CD4-positive, alpha-beta T cell treated with Interferon alpha-2 for 1 hour (primary cell): ENCODE measurements at regions not wholly inside any gene's neighbourhood (a gene's known extent, or its start where the extent isn't known, plus 50 kb on each side); places are given as distances from the start of the nearest gene placed in this dataset.
"Not testable (repeated sequence)": the region's sequence is repeated elsewhere in the genome, so short reads cannot be mapped to it uniquely, and the experiment has no call there.

Experiments used
- DNase-seq, 2 donors: peaks; one replicate each; pipeline ENCODE4 v3.0.0-alpha.2; 2020 to 2022

DNA sequence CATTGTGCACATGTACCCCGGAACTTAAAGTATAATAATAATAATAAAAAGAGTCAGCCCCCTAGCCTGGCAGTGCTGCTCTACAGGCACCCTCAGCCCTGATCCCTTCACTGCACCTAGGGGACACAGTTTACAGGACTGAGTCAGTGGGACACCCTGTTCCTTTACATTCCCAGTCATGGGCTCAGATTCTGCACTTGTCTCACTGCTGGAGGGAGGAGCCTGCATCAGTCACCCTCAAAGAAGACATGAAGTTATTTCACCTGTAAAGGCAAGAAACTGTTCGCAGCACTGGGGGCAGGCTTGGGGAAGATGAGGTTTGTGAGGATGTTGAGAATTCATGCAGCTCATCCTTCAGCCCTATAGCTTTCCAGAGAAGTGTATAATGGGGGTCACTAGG is 50.7 kb upstream of the VPREB1 start:
- DNase-seq, result no peak

DNA sequence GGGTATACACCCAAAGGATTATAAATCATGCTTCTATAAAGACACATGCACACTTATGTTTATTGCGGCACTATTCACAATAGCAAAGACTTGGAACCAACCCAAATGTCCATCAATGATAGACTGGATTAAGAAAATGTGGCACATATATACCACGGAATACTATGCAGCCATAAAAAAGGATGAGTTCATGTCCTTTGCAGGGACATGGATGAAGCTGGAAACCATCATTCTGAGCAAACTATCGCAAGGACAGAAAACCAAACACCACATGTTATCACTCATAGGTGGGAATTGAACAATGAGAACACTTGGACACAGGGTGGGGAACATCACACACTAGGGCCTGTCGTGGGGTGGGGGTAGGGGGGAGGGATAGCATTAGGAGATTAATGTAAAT is 51.1 kb upstream of the VPREB1 start:
- not testable (repeated sequence) for DNase-seq

- not testable (repeated sequence) for DNase-seq
These were observed 51.6 kb upstream of the VPREB1 start for GRCh38 chr22:22193006-22193405.

DNA sequence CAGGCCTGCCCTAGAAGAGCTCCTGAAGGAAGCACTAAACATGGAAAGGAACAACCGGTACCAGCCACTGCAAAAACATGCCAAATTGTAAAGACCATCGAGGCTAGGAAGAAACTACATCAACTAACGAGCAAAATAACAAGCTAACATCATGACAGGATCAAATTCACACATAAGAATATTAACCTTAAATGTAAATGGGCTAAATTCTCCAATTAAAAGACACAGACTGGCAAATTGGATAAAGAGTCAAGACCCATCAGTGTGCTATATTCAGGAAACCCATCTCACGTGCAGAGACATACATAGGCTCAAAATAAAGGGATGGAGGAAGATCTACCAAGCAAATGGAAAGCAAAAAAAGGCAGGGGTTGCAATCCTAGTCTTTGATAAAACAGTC is 54.8 kb upstream of the VPREB1 start:
- not testable (repeated sequence) for DNase-seq

DNA sequence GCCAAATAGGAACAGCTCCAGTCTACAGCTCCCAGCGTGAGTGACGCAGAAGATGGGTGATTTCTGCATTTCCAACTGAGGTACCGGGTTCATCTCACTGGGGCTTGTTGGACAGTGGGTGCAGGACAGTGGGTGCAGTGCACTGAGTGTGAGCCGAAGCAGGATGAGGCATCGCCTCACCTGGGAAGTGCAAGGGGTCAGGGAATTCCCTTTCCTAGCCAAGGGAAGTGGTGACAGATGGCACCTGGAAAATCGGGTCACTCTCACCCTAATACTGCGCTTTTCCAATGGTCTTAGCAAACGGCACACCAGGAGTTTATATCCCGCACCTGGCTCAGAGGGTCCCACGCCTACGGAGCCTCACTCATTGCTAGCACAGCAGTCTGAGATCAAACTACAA is 56.7 kb upstream of the VPREB1 start:
- DNase-seq, result not testable (repeated sequence)

DNA sequence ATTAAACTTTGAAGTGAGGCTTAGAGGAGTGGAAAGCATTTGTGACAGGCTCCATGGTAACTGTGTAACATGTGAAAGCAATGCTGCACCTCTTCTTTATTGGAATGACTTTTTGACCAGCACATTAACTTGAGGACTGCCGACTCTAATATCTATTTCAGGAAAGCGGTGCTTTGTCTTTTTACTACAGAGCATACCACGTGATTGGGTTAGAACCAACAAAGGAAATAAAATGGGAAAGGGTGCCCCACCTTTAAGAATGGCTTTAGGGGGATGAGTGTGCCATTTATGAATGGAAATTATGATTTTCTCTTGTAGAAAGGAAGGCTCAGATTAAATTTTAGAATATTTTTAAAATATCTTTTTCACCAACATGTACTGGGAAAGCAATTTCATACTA is 57.3 kb upstream of the VPREB1 start:
- no peak for DNase-seq

DNA sequence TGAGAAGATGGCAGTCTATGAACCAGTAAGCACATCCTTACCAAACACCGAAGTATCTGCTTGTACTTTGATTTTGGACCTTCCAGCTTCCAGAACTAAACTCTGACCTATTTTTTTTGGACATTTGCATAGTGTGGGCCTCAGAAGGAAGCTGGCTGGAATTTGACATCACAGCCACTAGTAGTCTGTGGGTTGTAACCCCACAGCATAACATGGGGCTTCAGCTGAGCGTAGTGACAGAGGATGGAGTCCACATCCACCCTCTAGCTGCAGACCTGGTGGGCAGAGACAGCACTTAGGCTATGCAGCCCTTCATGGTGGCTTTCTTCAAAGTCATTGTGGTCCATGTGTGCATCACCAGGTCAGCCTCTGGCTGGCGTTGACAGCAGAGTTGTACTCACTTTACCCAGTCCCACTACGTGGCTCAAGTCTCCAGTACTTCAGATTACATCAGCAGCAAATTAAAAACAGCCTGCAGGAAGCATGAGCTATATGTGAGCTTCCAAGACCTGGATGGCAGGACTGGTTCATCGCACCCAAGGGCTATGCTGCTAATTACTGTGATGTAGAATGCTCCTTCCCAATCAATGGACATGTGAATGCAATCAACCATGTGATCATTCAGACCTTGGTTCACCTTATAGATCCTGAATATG is 58.6 kb upstream of the VPREB1 start:
- no peak for DNase-seq

- DNase-seq, result no peak
These were observed 59.4 kb upstream of the VPREB1 start for GRCh38 chr22:22185217-22185616.

GRCh38 chr22:22184277-22184807 is 60.2 kb upstream of the VPREB1 start:
- DNase-seq, result no peak

DNA sequence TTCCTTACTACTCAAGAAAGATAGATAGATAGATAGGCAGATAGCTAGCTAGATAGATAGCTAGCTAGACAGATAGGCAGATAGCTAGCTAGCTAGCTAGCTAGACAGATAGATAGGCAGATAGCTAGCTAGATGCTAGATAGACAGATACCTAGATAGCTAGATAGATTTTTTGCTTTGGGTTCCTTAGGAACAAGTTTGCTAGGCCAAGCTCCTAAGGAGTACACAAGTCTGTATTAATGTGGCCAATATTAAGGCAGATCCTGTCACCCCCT is 61.7 kb upstream of the VPREB1 start:
- DNase-seq, result no peak

GRCh38 chr22:22182218-22182989 is 62.2 kb upstream of the VPREB1 start:
- DNase-seq, result no peak

DNA sequence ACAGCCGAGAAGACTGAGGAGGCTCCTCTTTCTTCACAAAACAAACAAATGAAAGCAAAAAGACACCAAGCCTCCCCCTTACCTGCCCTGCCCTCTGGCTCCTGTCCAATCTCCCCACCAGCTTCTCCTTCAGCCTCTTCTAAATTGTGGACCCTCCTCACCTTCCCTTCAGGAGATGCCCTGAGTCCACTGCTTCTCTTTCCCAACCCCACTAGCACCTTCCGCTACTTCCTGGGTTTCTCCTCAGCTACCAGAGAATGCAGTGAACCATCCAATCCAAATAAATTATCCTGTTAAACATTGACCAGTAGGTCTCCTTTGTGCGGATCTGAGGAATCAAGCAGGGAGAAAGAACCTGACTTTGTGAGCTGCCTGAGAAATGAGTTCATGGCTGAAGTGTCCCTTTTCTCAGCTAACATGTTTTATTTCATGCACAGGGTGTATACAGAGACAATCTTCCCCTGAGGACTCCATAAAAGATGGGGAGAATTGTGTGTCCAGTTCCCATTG is 63.2 kb upstream of the VPREB1 start:
- no peak for DNase-seq

DNA sequence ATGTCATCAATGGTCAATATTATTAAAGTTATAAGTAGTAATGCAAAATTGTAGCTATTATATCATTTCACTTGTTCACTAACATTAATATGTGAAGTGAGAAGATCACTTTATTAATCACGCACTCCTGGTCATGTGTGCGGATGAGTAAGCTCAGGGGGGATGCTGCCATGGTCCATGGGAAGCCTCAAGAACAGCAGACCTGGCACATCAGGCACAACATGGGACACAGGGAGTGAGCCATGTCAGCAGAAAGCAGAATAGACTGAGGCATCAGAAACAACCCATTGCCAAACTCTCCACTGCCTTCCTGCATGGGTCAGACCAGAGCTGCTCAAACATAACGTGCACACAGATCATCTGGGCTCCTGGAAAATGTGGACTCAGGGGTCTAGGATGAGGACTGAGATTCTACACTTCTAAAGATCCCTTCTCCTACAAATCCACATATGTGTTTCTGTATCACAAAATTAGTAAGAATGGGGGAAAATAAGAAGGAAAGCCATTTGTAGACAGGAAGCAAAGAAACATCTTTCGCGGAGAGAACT is 63.8 kb upstream of the VPREB1 start:
- DNase-seq, result no peak

DNA sequence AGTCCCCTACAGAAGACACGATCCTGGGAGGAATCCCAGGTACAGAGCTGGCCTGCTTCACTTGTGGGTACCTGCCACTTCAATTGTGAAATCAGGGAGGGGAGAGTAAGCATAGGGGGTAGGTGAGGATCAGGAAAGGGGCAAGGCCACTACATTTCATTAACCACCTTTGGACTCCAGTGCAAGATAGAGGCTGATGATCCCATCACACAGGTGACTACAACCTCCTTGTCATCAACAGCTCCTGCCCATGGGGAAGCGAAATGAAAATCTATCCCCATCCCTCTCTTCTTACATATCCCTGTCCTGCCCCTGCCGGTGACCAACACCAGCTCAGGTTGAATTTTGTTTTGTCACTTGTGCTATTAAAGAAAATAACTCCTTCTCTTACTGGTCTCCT is 64.7 kb upstream of the VPREB1 start:
- DNase-seq, result no peak

DNA sequence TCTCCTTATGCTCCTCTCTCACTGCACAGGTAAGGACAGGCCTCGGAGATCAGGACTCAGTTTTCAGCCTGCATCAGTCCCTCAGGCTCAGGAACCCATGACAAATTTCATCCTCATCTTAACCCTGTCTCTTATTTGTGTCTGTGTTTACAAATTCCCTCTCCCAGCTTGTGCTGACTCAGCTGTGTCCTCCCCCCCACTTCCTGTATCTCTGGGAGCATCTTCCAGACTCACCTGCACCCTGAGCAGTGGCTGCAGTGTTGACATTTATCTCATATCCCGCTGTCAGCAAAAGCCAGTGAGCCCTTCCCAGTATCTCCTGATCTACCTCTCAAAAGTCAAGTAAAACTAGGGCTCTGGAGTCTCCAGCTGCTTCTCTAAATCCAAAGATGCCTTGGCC is 65.6 kb upstream of the VPREB1 start:
- no peak for DNase-seq

GRCh38 chr22:22178355-22178965 is 66.1 kb upstream of the VPREB1 start:
- DNase-seq, result no peak

DNA sequence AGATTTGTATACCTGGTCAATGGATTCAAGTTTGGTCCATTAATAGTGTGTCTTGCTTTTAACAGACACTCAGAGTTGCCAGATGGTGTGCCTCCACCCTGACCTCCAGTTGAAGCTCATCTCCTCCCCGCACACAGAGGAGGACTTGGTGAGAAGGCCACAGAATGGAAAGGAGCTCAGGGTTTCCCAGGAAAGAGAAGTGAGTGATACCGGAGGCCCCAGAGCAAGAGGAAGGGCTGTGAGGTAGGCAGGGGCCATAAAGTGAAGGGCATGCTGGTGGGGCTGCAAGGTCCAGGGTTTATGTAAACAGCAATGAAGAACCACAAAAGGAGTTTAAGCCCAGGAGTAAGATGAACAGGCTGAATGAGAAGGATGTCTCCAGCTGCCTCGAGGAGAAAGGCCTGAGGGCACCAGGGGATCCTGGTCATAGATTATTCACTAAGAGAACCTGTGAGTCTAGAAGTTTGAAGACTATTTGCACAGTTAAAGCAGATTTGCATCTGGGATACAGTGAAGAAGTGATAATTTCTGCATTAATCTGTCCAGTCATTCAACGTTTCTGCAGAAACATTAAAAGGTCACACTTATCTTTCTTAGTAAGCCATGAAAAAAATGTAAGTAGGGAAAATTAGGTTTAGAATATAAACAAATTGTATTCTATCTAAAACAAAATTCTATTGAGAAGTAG is 67.5 kb upstream of the VPREB1 start:
- no peak for DNase-seq

- DNase-seq, result not testable (repeated sequence)
These were observed 71.5 kb upstream of the VPREB1 start for GRCh38 chr22:22172896-22173628.

- no peak for DNase-seq
These were observed 73.0 kb upstream of the VPREB1 start for GRCh38 chr22:22171357-22172218.

- no peak for DNase-seq
These were observed 74.7 kb upstream of the VPREB1 start for GRCh38 chr22:22169923-22170322.
